RWPE1 (cell line): ENCODE measurements at regions not wholly inside any gene's neighbourhood (a gene's known extent, or its start where the extent isn't known, plus 50 kb on each side); places are given as distances from the start of the nearest gene placed in this dataset.

Experiments
- CTCF ChIA-PET: fragments of 350-600 bp; sonication (Branson Sonifier 250); formaldehyde crosslinking; extraction: SDS; loops from one replicate; lab custom pipeline; 2021; lab: Yijun Ruan, JAX
- POLR2A ChIA-PET: fragments of 400-600 bp; formaldehyde crosslinking; extraction: SDS; loops from one replicate; lab custom pipeline; 2020; ENCODE audit warnings: antibody characterized with exemption; ENCODE audit not compliant: low non-redundant PET; lab: Yijun Ruan, JAX
- DNase-seq: peaks from one replicate; pipeline ENCODE4 v3.0.0; 2012; ENCODE audit warnings: low spot score
- H3K27ac ChIP-seq: fragments of 450-650 bp; 2 replicates; pipeline ENCODE4 v1.5.1; 2017
- CTCF ChIP-seq: fragments of 450-650 bp; conservative IDR thresholded peaks from 2 replicates; pipeline ENCODE4 v1.5.1; 2017; ENCODE audit warnings: low read depth, mild to moderate bottlenecking

- ChIA-PET POLR2A (no interaction called here), CTCF (no interaction called here)
- no peak for TF ChIP-seq CTCF
- DNase-seq, result no peak
- no peak overlapping the region for H3K27ac ChIP-seq
Observed at GRCh38 chrX:20452487-20452886, 185.8 kb upstream of the RPS6KA3 start.

GRCh38 chrX:20451929-20452328 lies 185.2 kb upstream of the RPS6KA3 start:
- ChIA-PET CTCF (no interaction called here), POLR2A (no interaction called here)
- no peak for DNase-seq
- TF ChIP-seq CTCF, result no peak
- H3K27ac ChIP-seq, result no peak overlapping the region

GRCh38 chrX:20445109-20445508 lies 178.4 kb upstream of the RPS6KA3 start:
- CTCF ChIA-PET, result interaction anchor here (0.7 kb wide), 1 partner anchor 192 kb away, joined by 3 read pairs; no protein-coding TSS in a partner anchor
- no peak for TF ChIP-seq CTCF
- H3K27ac ChIP-seq, result no peak overlapping the region
- DNase-seq, result no peak
- POLR2A ChIA-PET, result no interaction called here

GRCh38 chrX:20442597-20442996 lies 175.9 kb upstream of the RPS6KA3 start:
- CTCF ChIA-PET, result interaction anchor here (0.6 to 0.7 kb wide), 2 partner anchors 134 to 180 kb away, joined by 3 to 6 read pairs; no protein-coding TSS in a partner anchor
- no peak overlapping the region for H3K27ac ChIP-seq
- DNase-seq, result peak; percentile 34
- POLR2A ChIA-PET, result no interaction called here
- no peak; the same call in 1 of the 2 replicates for TF ChIP-seq CTCF

- ChIA-PET CTCF (no interaction called here), POLR2A (no interaction called here)
- TF ChIP-seq CTCF, result no peak
- DNase-seq, result no peak
- no peak overlapping the region for H3K27ac ChIP-seq
Observed at GRCh38 chrX:20441123-20441522, 174.4 kb upstream of the RPS6KA3 start.

GRCh38 chrX:20438871-20439526 lies 172.3 kb upstream of the RPS6KA3 start:
- no peak for TF ChIP-seq CTCF
- CTCF ChIA-PET, result interaction anchor here (0.8 kb wide), 1 partner anchor 917 kb away, joined by 3 read pairs; no protein-coding TSS in a partner anchor
- H3K27ac ChIP-seq, result no peak overlapping the region
- no peak for DNase-seq
- POLR2A ChIA-PET, result no interaction called here
